ENCODE measurements at regions not wholly inside any gene's neighbourhood (a gene's known extent, or its start where the extent isn't known, plus 50 kb on each side); places are given as distances from the start of the nearest gene placed in this dataset.

DNA sequence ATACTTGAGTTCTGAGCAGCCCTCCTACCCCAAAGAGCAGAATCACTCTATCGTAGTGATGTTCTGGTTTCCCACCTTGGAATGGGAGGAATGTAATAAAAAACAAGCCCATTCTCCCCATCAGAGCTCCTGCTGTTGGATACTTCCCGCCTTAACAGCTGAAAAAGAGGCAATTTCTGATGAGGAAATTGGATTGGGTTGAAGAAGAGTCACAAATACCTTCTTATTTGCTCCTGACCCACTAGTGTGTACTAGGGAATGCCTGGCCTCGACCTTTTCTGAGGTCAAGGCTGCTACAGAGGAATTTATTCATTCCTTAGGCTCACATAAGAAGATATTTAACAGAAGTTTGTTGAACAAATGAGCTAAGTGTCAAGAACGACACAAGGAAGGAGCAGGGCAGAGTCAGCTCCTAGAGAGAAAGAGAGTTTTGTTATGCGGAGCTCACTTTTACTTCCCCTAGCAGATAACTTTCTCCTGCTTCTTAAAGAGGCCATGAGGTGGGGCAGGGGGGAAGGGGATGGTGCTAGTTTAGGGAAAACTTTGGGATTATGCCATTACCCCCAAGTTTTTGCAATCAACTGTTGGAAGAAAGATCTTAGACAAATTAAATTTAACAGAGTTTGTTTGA is 273.8 kb upstream of the CLNK start:
- TF ChIP-seq MXI1 (IDR thresholded peaks at IDR 0.05; ENCODE audit: borderline replicate concordance, low read depth, low read length) (no peak), RAD21 (IDR thresholded peaks at IDR 0.05; ENCODE audit: low read length) (no peak), CTCF (conservative IDR thresholded peaks at IDR 0.05; ENCODE audit: low read depth, low read length) (no peak), POLR2A (IDR thresholded peaks at IDR 0.05; ENCODE audit: low read depth, low read length) (no peak), BHLHE40 (IDR thresholded peaks at IDR 0.05; ENCODE audit: low read depth, low read length) (no peak), USF2 (IDR thresholded peaks at IDR 0.05; ENCODE audit: low read depth, low read length) (no peak), RFX5 (IDR thresholded peaks at IDR 0.05; ENCODE audit: low read depth, low read length) (no peak), MAZ (IDR thresholded peaks at IDR 0.05; ENCODE audit: borderline replicate concordance, low read depth, low read length) (no peak)

Data from IMR-90 (cell line).